Activated CD4-positive, alpha-beta T cell treated with anti-CD3 and anti-CD28 coated beads, Interleukin-2, amount 50 U/mL, for 24 hours (primary cell): ENCODE measurements at regions not wholly inside any gene's neighbourhood (a gene's known extent, or its start where the extent isn't known, plus 50 kb on each side); places are given as distances from the start of the nearest gene placed in this dataset.
"Not testable (repeated sequence)": the region's sequence is repeated elsewhere in the genome, so short reads cannot be mapped to it uniquely, and the experiment has no call there.

Source experiments
- DNase-seq, 2 donors: peaks; one replicate each; pipeline ENCODE4 v3.0.0-alpha.2; 2020; ENCODE audit warnings: low read depth in 1 of 2, low spot score in 1 of 2

- DNase-seq: no peak
Observed at GRCh38 chr10:4246881-4247358, 461.9 kb upstream of the KLF6 start.

GRCh38 chr10:4243651-4244050, 458.6 kb upstream of the KLF6 start:
- DNase-seq: peak in 1 of 2 donors; percentile 31

GRCh38 chr10:4243169-4243568, 458.2 kb upstream of the KLF6 start:
- DNase-seq: no peak

GRCh38 chr10:4242561-4243035, 457.6 kb upstream of the KLF6 start:
- DNase-seq: no peak

- DNase-seq: no peak
Observed at GRCh38 chr10:4241724-4242345, 456.8 kb upstream of the KLF6 start.

GRCh38 chr10:4240608-4241197, 455.7 kb upstream of the KLF6 start:
- DNase-seq: no peak

GRCh38 chr10:4239186-4239585, 454.2 kb upstream of the KLF6 start:
- DNase-seq: no peak

GRCh38 chr10:4236905-4237304, 451.9 kb upstream of the KLF6 start:
- DNase-seq: not testable (repeated sequence)

GRCh38 chr10:4234661-4235060, 449.7 kb upstream of the KLF6 start:
- no peak for DNase-seq

GRCh38 chr10:4231439-4231838, 446.4 kb upstream of the KLF6 start:
- DNase-seq: no peak

- no peak for DNase-seq
Observed at GRCh38 chr10:4230036-4230435, 445.0 kb upstream of the KLF6 start.

GRCh38 chr10:4229106-4229505, 444.1 kb upstream of the KLF6 start:
- DNase-seq: no peak

- no peak for DNase-seq
Observed at GRCh38 chr10:4227586-4227985, 442.6 kb upstream of the KLF6 start.

GRCh38 chr10:4226941-4227540, 442.0 kb upstream of the KLF6 start:
- DNase-seq: no peak

GRCh38 chr10:4224178-4224577, 439.2 kb upstream of the KLF6 start:
- no peak for DNase-seq

- DNase-seq: peak in 1 of 2 donors; percentile 12
Observed at GRCh38 chr10:4221310-4221709, 436.3 kb upstream of the KLF6 start.

- no peak for DNase-seq
Observed at GRCh38 chr10:4219901-4220300, 434.9 kb upstream of the KLF6 start.

GRCh38 chr10:4217653-4218052, 432.6 kb upstream of the KLF6 start:
- no peak for DNase-seq

GRCh38 chr10:4217187-4217586, 432.2 kb upstream of the KLF6 start:
- DNase-seq: no peak

- no peak for DNase-seq
Observed at GRCh38 chr10:4216726-4217125, 431.7 kb upstream of the KLF6 start.

- DNase-seq: no peak
Observed at GRCh38 chr10:4215963-4216575, 431.1 kb upstream of the KLF6 start.

GRCh38 chr10:4215485-4215884, 430.5 kb upstream of the KLF6 start:
- DNase-seq: no peak
